Endothelial cell of umbilical vein (primary cell): ENCODE measurements at regions not wholly inside any gene's neighbourhood (a gene's known extent, or its start where the extent isn't known, plus 50 kb on each side); places are given as distances from the start of the nearest gene placed in this dataset.

Experiments
- JUN ChIP-seq: IDR thresholded peaks from 2 replicates; pipeline ENCODE4 v1.6.1; 2011; ENCODE audit warnings: borderline replicate concordance, low read depth; ENCODE audit not compliant: insufficient read length, insufficient read depth
- POLR2A ChIP-seq: IDR thresholded peaks from 2 replicates; pipeline ENCODE4 v1.6.1; 2012; ENCODE audit warnings: low read depth, mild to moderate bottlenecking, control low read depth, low read length

- TF ChIP-seq JUN: no peak
- no peak for TF ChIP-seq POLR2A
Measured at GRCh38 chr13:106291006-106291405, 244.5 kb downstream of the EFNB2 start.
